GM19397 (cell line): ENCODE measurements at regions not wholly inside any gene's neighbourhood (a gene's known extent, or its start where the extent isn't known, plus 50 kb on each side); places are given as distances from the start of the nearest gene placed in this dataset.

Source experiments
- ATAC-seq: cut with Tn5 transposase; IDR thresholded peaks from one replicate; pipeline ENCODE4 v1.9.1; 2021; ENCODE audit warnings: mild to moderate bottlenecking, moderate library complexity; ENCODE audit not compliant: unreplicated experiment

- no peak for ATAC-seq
Observed at GRCh38 chr12:59927032-59927431, 331.2 kb downstream of the SLC16A7 start.

GRCh38 chr12:59928416-59928815 lies 332.6 kb downstream of the SLC16A7 start:
- no peak for ATAC-seq

- ATAC-seq = no peak
Observed at GRCh38 chr12:59929110-59929509, 333.3 kb downstream of the SLC16A7 start.

GRCh38 chr12:59934486-59934885 lies 338.7 kb downstream of the SLC16A7 start:
- no peak for ATAC-seq

- no peak for ATAC-seq
Observed at GRCh38 chr12:59936534-59936933, 340.7 kb downstream of the SLC16A7 start.

GRCh38 chr12:59937148-59937547 lies 341.3 kb downstream of the SLC16A7 start:
- ATAC-seq = no peak

- ATAC-seq = no peak
Observed at GRCh38 chr12:59938190-59938962, 342.5 kb downstream of the SLC16A7 start.

GRCh38 chr12:59940631-59941342 lies 345.0 kb downstream of the SLC16A7 start:
- no peak for ATAC-seq

- ATAC-seq = no peak
Observed at GRCh38 chr12:59941461-59941860, 345.6 kb downstream of the SLC16A7 start.

GRCh38 chr12:59944177-59944576 lies 348.3 kb downstream of the SLC16A7 start:
- no peak for ATAC-seq

GRCh38 chr12:59946635-59947034 lies 350.8 kb downstream of the SLC16A7 start:
- ATAC-seq = no peak

GRCh38 chr12:59963546-59963945 lies 367.7 kb downstream of the SLC16A7 start:
- ATAC-seq = no peak

GRCh38 chr12:59972905-59973304 lies 377.1 kb downstream of the SLC16A7 start:
- no peak for ATAC-seq

GRCh38 chr12:59973515-59973914 lies 377.7 kb downstream of the SLC16A7 start:
- ATAC-seq = no peak

- no peak for ATAC-seq
Observed at GRCh38 chr12:59977779-59978178, 381.9 kb downstream of the SLC16A7 start.

- ATAC-seq = no peak
Observed at GRCh38 chr12:59980476-59980875, 384.6 kb downstream of the SLC16A7 start.

- no peak for ATAC-seq
Observed at GRCh38 chr12:59999291-59999690, 403.5 kb downstream of the SLC16A7 start.

- no peak for ATAC-seq
Observed at GRCh38 chr12:60010486-60010885, 414.7 kb downstream of the SLC16A7 start.

- no peak for ATAC-seq
Observed at GRCh38 chr12:60012659-60013058, 416.8 kb downstream of the SLC16A7 start.

- ATAC-seq = no peak
Observed at GRCh38 chr12:60014436-60014835, 418.6 kb downstream of the SLC16A7 start.

- no peak for ATAC-seq
Observed at GRCh38 chr12:60020068-60020467, 424.2 kb downstream of the SLC16A7 start.

- ATAC-seq = no peak
Observed at GRCh38 chr12:60021235-60021634, 425.4 kb downstream of the SLC16A7 start.
